SIG-M5 (cell line): ENCODE measurements at regions not wholly inside any gene's neighbourhood (a gene's known extent, or its start where the extent isn't known, plus 50 kb on each side); places are given as distances from the start of the nearest gene placed in this dataset.

Experiments
- DNase-seq: peaks from one replicate; lab custom pipeline; 2025; lab: John Stamatoyannopoulos, UW

GRCh38 chr14:98707522-98707921 is 564.5 kb downstream of the BCL11B start:
- DNase-seq: no peak

DNA sequence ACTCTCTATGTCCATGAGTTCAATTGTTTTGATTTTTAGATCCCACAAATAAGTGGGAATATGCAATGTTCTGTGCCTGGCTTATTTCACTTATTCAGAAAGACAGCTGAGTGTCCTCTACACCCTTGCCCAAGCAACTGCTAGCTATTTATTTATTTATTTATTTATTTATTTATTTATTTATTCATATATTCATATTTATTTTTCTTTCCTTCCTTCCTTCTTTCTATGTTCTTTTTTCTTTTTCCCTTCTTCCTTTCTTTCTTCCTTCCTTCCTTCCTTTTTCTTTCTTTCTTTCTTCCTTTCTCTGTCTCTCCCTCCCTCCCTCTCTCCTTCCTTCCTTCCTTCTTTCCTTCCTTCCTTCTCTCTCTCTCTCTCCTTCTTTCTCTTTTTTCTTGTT is 563.4 kb downstream of the BCL11B start:
- DNase-seq: no peak

DNA sequence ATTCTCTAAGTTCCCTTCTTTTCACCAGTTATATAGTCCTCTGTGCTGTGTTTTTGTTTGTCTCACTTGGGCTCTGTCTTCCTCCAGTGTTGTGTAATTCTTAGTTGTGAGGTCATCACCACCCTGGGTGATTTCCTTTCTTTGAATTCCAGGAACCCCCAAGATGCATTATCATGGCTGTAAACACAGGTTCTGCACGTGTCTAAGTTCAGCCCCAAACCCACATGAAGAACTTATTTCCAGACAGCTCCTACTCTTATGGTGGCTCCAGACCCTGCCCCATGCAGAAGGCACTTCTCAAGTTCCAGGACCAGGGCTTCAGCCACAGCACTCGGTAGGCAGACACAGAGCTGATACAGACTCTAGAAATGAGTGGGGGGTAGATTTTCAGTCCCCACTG is 560.5 kb downstream of the BCL11B start:
- no peak for DNase-seq

DNA sequence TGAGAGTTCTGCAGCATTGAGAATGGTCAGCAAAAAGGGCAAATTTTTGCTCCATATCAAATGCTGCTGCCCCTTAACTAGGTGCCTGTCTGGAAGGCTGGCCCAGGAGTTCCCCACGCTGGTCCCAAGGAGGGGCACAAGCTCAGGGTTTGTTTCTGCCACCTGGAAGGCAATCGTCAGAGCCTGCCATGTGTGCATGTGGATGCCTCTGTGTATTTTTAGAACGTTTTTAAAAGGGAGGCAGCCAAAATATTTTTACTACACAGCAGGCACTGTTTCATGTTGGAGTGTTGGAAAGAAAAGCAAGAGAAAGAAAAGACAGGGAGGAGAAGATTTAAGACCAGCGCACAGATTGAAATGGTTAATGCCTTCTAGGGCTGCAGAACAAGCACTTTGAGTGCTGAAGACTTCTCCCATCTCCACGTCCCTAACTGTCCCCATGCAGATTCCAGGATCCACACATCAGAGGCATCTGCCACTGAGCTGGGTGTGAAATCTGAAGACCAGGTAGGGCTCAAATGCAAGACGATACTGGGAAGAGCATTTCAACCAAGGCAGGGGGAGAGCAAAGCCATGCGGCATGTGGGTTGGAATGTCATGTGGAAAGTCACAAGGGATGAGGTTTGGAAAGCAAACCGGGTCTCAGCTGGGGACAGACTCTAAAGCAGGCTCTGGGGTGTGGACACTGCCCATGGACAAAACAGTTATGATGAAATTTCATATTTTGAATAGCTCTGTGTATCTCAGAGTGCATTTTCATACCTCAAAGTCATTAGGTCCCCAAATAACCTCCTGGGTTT is 557.2 kb downstream of the BCL11B start:
- DNase-seq: no peak

GRCh38 chr14:98716133-98716532 is 555.9 kb downstream of the BCL11B start:
- no peak for DNase-seq

DNA sequence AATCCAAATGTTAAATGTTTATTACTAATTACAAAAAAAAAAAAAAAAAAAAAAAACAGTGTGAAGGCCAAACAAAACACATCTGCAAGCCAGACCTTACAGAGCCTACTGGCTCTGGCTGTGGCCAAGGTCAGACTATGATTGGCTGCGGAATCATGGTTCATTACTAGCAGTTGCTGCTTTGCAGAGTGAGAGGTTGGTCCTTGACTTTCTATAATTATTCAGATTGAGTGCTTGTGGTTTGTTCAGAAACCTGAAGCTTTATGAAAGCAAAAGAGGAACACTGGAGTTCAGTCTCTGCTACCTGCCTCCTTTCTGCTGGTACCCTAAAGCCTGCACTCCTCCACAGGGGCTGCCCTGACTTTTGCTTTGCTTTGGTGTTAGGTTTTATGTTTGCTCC is 550.9 kb downstream of the BCL11B start:
- no peak for DNase-seq

- no peak for DNase-seq
These were observed 547.3 kb downstream of the BCL11B start for GRCh38 chr14:98724734-98725133.

- no peak for DNase-seq
These were observed 546.8 kb downstream of the BCL11B start for GRCh38 chr14:98725191-98725590.

GRCh38 chr14:98725676-98726075 is 546.3 kb downstream of the BCL11B start:
- no peak for DNase-seq

GRCh38 chr14:98726585-98727405 is 545.2 kb downstream of the BCL11B start:
- DNase-seq: no peak

DNA sequence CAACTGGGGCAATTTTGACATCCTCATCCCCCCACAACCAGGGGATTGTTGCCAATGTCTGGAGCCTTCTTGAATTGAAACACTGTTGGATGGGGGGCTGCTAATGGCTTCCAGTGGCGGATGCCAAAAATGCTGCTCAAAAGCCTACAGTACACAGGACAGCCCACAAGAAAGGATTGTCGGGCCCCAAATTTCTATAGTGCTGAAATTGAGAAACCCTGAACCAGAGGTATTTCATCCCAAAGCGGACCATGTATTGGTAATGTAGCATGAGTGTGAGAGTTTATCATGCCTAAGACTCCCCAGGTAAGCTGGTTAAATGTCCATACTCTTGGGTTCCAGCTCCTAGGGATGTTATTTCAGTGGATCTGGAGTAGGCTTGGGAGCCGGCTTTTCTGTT is 544.0 kb downstream of the BCL11B start:
- DNase-seq: no peak

DNA sequence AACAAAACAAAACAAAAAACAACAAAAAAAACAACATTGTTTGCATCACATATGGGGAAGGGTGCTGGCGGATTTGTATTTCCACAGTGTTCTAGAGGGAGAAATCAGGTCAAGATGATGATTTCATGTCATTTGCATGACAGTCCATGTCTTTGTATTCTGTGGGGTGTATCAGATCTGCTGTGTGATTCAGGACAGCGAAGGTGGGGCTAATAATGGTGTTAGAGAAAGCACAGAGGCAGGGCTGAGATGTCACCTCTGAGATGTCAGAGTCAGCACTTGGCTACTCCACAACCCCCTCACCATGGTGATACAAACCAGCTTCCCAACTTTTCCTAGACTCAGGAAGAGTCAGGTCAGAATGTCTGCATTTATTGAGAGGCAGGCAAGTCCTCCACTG is 543.2 kb downstream of the BCL11B start:
- no peak for DNase-seq

DNA sequence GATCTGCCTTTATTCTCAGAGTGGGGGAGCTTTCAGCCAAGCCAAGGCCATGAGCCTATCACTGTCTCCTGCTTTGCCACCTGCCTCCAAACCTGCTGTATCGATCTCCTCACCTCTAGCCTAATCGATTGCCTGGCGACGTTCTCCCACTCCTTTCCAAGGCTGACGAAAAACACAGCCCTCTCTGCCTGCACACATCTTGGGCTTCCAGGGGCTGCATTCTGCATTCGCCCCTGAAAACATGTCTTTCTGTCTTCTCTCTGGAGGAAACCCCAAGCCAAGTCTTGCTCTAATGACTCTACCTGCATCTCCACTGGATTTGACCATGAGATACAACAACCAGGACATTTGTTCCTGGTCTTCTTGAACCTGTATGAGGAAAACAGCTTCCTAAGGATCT is 540.7 kb downstream of the BCL11B start:
- no peak for DNase-seq

GRCh38 chr14:98731701-98732100 is 540.3 kb downstream of the BCL11B start:
- no peak for DNase-seq

- DNase-seq: no peak
These were observed 538.5 kb downstream of the BCL11B start for GRCh38 chr14:98733536-98733935.

DNA sequence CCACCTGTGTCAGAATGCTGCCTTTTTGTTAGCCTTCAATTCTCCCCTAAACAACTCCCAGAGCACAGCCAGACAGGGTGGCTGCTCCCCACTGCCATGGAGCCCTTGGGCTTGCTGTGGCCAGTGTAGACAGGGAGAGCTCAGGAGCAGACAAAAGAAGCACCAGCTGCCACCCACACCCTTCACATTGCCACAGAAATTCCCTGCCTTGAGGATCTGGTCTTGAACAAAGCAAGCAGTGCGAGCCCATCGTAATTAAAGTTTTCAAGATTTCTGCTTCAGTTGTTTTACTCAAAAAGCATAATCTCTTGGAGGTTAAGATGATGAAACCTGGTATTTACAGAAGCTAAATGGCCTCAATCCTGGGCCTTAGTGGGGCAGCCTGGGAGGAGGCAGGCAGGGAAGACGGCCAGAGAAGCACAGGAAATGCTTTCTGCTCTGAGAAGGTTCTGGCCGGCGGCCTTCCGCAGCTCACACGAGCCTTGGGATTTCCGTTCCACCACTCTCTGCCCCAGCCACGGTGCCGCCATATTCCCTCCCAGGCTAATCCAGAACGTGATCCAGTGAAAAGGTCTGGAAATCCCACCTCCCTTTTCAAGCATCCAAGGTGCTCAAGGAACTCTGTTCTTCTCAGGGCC is 535.2 kb downstream of the BCL11B start:
- DNase-seq: no peak

DNA sequence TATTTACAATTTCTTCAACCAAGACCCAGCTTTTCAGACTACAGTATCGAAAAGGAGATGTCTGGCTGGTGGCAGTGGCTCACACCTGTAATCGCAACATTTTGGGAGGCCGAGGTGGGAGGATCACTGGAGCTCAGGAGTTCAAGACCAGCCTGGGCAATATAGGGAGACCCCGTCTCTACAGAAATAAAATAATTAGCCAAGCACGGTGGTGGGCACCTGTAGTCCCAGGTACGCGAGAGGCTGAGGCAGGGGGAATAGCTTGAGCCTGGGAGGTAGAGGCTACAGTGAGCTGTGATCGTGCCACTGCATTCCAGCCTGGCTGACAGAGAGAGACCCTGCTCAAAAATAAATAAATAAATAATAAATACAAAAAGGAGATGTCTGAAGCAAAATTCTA is 530.5 kb downstream of the BCL11B start:
- no peak for DNase-seq

DNA sequence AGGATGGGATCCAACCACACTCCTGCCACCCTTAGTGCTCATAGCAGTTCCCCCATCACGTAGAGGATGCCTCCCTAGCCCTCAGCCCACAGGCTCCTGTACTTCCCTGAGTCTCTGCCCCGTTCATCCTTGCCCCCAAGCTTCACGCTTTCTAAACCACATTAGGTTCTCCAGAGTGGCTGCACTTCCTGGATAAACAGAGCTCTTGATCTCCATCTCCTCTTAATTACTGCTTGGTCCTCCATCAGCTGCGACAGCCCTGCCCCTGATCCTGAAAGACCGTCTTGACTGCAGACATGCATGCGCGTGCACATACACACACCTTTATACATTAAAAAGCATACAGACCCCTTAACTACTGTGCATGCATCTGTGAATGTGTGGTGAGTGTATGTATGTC is 530.0 kb downstream of the BCL11B start:
- no peak for DNase-seq

DNA sequence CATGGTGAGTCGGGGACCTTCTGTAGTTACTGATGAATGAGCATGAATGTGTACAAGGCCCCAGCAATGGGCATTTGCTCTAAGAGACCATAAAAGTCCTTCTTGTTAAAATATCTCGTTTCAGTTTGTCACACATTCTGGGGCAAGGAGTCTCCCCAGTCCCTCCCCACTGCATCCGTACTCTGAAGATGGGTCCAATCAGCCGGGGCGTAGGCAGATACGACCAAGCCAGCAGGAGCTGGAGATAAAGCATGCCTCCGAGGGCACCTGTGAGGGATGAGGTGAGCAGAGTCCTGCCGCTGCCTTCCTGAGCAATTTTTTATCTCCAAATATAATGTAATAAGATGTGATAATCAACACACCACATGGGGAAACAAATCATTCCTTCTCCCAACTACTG is 528.5 kb downstream of the BCL11B start:
- DNase-seq: no peak

GRCh38 chr14:98748966-98749365 is 523.0 kb downstream of the BCL11B start:
- DNase-seq: no peak

DNA sequence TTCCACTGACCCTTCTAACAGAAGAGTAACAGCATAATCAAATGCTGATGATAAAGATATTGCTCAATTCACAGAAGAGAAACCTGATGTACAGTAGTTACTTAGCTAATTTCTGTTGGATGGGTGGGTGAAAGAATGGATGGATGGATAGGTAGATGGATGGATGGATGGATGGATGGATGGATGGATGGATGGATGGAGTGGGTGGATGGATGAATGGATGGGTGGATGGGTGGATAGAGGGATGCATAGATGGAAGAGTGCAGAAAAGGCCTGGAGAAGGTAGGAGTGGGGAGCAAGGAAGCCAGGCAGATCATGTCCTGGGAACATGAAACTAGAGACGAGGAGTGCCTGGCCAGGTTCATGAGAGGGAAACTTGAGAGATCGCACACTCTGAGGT is 520.9 kb downstream of the BCL11B start:
- DNase-seq: no peak

GRCh38 chr14:98752660-98753059 is 519.3 kb downstream of the BCL11B start:
- no peak for DNase-seq
